Activated CD4-positive, alpha-beta T cell treated with anti-CD3 and anti-CD28 coated beads, Interleukin-2, amount 10 ng/mL, durations not matched to agents 24 days and 14 days (primary cell): ENCODE measurements at regions not wholly inside any gene's neighbourhood (a gene's known extent, or its start where the extent isn't known, plus 50 kb on each side); places are given as distances from the start of the nearest gene placed in this dataset.

ENCODE experiments used
- DNase-seq: peaks from one replicate; pipeline ENCODE4 v3.0.0; 2022
- H3K27ac Mint-ChIP-seq: one replicate; pipeline ENCODE4 v1.8.0; 2022; ENCODE audit warnings: mild to moderate bottlenecking, mixed read lengths
- H3K27me3 Mint-ChIP-seq: one replicate; pipeline ENCODE4 v1.8.0; 2022; ENCODE audit warnings: mixed read lengths
- H3K36me3 Mint-ChIP-seq: one replicate; pipeline ENCODE4 v1.8.0; 2022; ENCODE audit warnings: low read depth, mild to moderate bottlenecking, mixed read lengths
- H3K4me1 Mint-ChIP-seq: one replicate; pipeline ENCODE4 v1.8.0; 2021; ENCODE audit warnings: mixed read lengths
- H3K4me3 Mint-ChIP-seq: one replicate; pipeline ENCODE4 v1.8.0; 2022; ENCODE audit warnings: mild to moderate bottlenecking, moderate library complexity, mixed read lengths
- H3K9me3 Mint-ChIP-seq: one replicate; pipeline ENCODE4 v1.8.0; 2021; ENCODE audit warnings: mixed read lengths
- intact Hi-C: fragments of 100-400 bp; cut with micrococcal nuclease; formaldehyde crosslinking; loops from one replicate; pipeline ENCODE4 v1.15.1; 2023

- no peaks in the 10 kb centered on the region for H3K36me3 Mint-ChIP-seq
- no peaks in the 10 kb centered on the region for H3K4me1 Mint-ChIP-seq
- H3K4me3 Mint-ChIP-seq, result no peak overlapping the region
- DNase-seq, result no peak
- no peak overlapping the region for H3K27ac Mint-ChIP-seq
- intact Hi-C loops, result no loop called here
- no peaks in the 10 kb centered on the region for H3K9me3 Mint-ChIP-seq
- H3K27me3 Mint-ChIP-seq, result no peaks in the 10 kb centered on the region
Measured at GRCh38 chr10:111774486-111774885, 409.1 kb downstream of the GPAM start.

GRCh38 chr10:111784436-111784835, 399.1 kb downstream of the GPAM start:
- intact Hi-C loops, result no loop called here
- no peak overlapping the region for H3K4me3 Mint-ChIP-seq

GRCh38 chr10:111784946-111785465, 398.6 kb downstream of the GPAM start:
- intact Hi-C loops, result no loop called here
- no peaks in the 10 kb centered on the region for H3K4me1 Mint-ChIP-seq
- no peak overlapping the region for H3K4me3 Mint-ChIP-seq
- no peak overlapping the region for H3K27ac Mint-ChIP-seq
- no peaks in the 10 kb centered on the region for H3K27me3 Mint-ChIP-seq
- H3K9me3 Mint-ChIP-seq, result no peaks in the 10 kb centered on the region
- no peaks in the 10 kb centered on the region for H3K36me3 Mint-ChIP-seq
- DNase-seq, result no peak

More at GRCh38 chr10:111784436-111784835, 399.1 kb downstream of the GPAM start:
- no peaks in the 10 kb centered on the region for H3K27me3 Mint-ChIP-seq
- no peak overlapping the region for H3K27ac Mint-ChIP-seq
- no peaks in the 10 kb centered on the region for H3K9me3 Mint-ChIP-seq
- H3K36me3 Mint-ChIP-seq, result no peaks in the 10 kb centered on the region
- H3K4me1 Mint-ChIP-seq, result no peaks in the 10 kb centered on the region
- no peak for DNase-seq

GRCh38 chr10:111785921-111786320, 397.6 kb downstream of the GPAM start:
- Mint-ChIP-seq H3K9me3 (no peaks in the 10 kb centered on the region), H3K4me3 (no peak overlapping the region), H3K27ac (no peak overlapping the region), H3K36me3 (no peaks in the 10 kb centered on the region), H3K4me1 (no peaks in the 10 kb centered on the region), H3K27me3 (no peaks in the 10 kb centered on the region)
- intact Hi-C loops, result no loop called here
- DNase-seq, result no peak

GRCh38 chr10:111789821-111790220, 393.7 kb downstream of the GPAM start:
- H3K4me1 Mint-ChIP-seq, result no peaks in the 10 kb centered on the region
- intact Hi-C loops, result no loop called here
- no peaks in the 10 kb centered on the region for H3K36me3 Mint-ChIP-seq

GRCh38 chr10:111801841-111802240, 381.7 kb downstream of the GPAM start:
- intact Hi-C loops, result no loop called here
- Mint-ChIP-seq H3K27me3 (no peaks in the 10 kb centered on the region), H3K9me3 (no peaks in the 10 kb centered on the region), H3K36me3 (no peaks in the 10 kb centered on the region), H3K4me1 (no peaks in the 10 kb centered on the region), H3K27ac (no peak overlapping the region), H3K4me3 (no peak overlapping the region)
- DNase-seq, result no peak

More at GRCh38 chr10:111789821-111790220, 393.7 kb downstream of the GPAM start:
- Mint-ChIP-seq H3K27ac (no peak overlapping the region), H3K4me3 (no peak overlapping the region), H3K9me3 (no peaks in the 10 kb centered on the region), H3K27me3 (no peaks in the 10 kb centered on the region)
- DNase-seq, result no peak

GRCh38 chr10:111804781-111805180, 378.8 kb downstream of the GPAM start:
- no peak for DNase-seq
- Mint-ChIP-seq H3K9me3 (no peaks in the 10 kb centered on the region), H3K36me3 (no peaks in the 10 kb centered on the region), H3K27me3 (no peaks in the 10 kb centered on the region), H3K27ac (no peak overlapping the region), H3K4me1 (no peaks in the 10 kb centered on the region), H3K4me3 (no peak overlapping the region)
- intact Hi-C loops, result no loop called here

GRCh38 chr10:111811517-111811916, 372.0 kb downstream of the GPAM start:
- no peaks in the 10 kb centered on the region for H3K36me3 Mint-ChIP-seq
- no peak overlapping the region for H3K4me3 Mint-ChIP-seq
- H3K9me3 Mint-ChIP-seq, result no peaks in the 10 kb centered on the region
- H3K27ac Mint-ChIP-seq, result no peak overlapping the region
- no peaks in the 10 kb centered on the region for H3K4me1 Mint-ChIP-seq
- H3K27me3 Mint-ChIP-seq, result no peaks in the 10 kb centered on the region
- intact Hi-C loops, result no loop called here
- no peak for DNase-seq

- Mint-ChIP-seq H3K4me1 (no peaks in the 10 kb centered on the region), H3K9me3 (no peaks in the 10 kb centered on the region), H3K36me3 (no peaks in the 10 kb centered on the region), H3K27me3 (no peaks in the 10 kb centered on the region), H3K4me3 (no peak overlapping the region), H3K27ac (no peak overlapping the region)
- no peak for DNase-seq
- intact Hi-C loops, result no loop called here
Measured at GRCh38 chr10:111820471-111820870, 363.1 kb downstream of the GPAM start.

GRCh38 chr10:111821871-111822270, 361.7 kb downstream of the GPAM start:
- Mint-ChIP-seq H3K4me1 (no peaks in the 10 kb centered on the region), H3K27me3 (no peaks in the 10 kb centered on the region), H3K27ac (no peak overlapping the region), H3K9me3 (no peaks in the 10 kb centered on the region), H3K36me3 (no peaks in the 10 kb centered on the region), H3K4me3 (no peak overlapping the region)
- intact Hi-C loops, result no loop called here
- DNase-seq, result no peak

GRCh38 chr10:111822661-111823060, 360.9 kb downstream of the GPAM start:
- Mint-ChIP-seq H3K36me3 (no peaks in the 10 kb centered on the region), H3K9me3 (no peaks in the 10 kb centered on the region), H3K4me1 (no peaks in the 10 kb centered on the region), H3K27ac (no peak overlapping the region), H3K4me3 (no peak overlapping the region), H3K27me3 (no peaks in the 10 kb centered on the region)
- no peak for DNase-seq
- intact Hi-C loops, result no loop called here

- no peak overlapping the region for H3K27ac Mint-ChIP-seq
- no peaks in the 10 kb centered on the region for H3K27me3 Mint-ChIP-seq
- DNase-seq, result no peak
- no peak overlapping the region for H3K4me3 Mint-ChIP-seq
- intact Hi-C loops, result no loop called here
- no peaks in the 10 kb centered on the region for H3K36me3 Mint-ChIP-seq
- H3K9me3 Mint-ChIP-seq, result no peaks in the 10 kb centered on the region
- H3K4me1 Mint-ChIP-seq, result no peaks in the 10 kb centered on the region
Measured at GRCh38 chr10:111824128-111824527, 359.4 kb downstream of the GPAM start.

- H3K27me3 Mint-ChIP-seq, result no peaks in the 10 kb centered on the region
- H3K36me3 Mint-ChIP-seq, result no peaks in the 10 kb centered on the region
- no peak overlapping the region for H3K27ac Mint-ChIP-seq
- no peaks in the 10 kb centered on the region for H3K4me1 Mint-ChIP-seq
- intact Hi-C loops, result no loop called here
- H3K9me3 Mint-ChIP-seq, result no peaks in the 10 kb centered on the region
- H3K4me3 Mint-ChIP-seq, result no peak overlapping the region
- DNase-seq, result no peak
Measured at GRCh38 chr10:111830359-111830758, 353.2 kb downstream of the GPAM start.

GRCh38 chr10:111831058-111831457, 352.5 kb downstream of the GPAM start:
- Mint-ChIP-seq H3K4me3 (no peak overlapping the region), H3K4me1 (no peaks in the 10 kb centered on the region), H3K27ac (no peak overlapping the region), H3K36me3 (no peaks in the 10 kb centered on the region), H3K27me3 (no peaks in the 10 kb centered on the region), H3K9me3 (no peaks in the 10 kb centered on the region)
- no peak for DNase-seq
- intact Hi-C loops, result no loop called here

GRCh38 chr10:111833251-111833650, 350.3 kb downstream of the GPAM start:
- H3K27me3 Mint-ChIP-seq, result no peaks in the 10 kb centered on the region
- H3K9me3 Mint-ChIP-seq, result no peaks in the 10 kb centered on the region
- no peaks in the 10 kb centered on the region for H3K36me3 Mint-ChIP-seq
- intact Hi-C loops, result no loop called here
- no peaks in the 10 kb centered on the region for H3K4me1 Mint-ChIP-seq
- no peak overlapping the region for H3K4me3 Mint-ChIP-seq
- no peak for DNase-seq
- H3K27ac Mint-ChIP-seq, result no peak overlapping the region
